Skeletal muscle tissue (tissue), 3 donors: ENCODE measurements at regions not wholly inside any gene's neighbourhood (a gene's known extent, or its start where the extent isn't known, plus 50 kb on each side); places are given as distances from the start of the nearest gene placed in this dataset.

ENCODE experiments used
- H3K27ac ChIP-seq: one replicate; pipeline ENCODE4 v1.7.0; 2013; ENCODE audit warnings: mild to moderate bottlenecking, low read depth, low read length, inconsistent platforms
- H3K27me3 ChIP-seq, 3 donors: one replicate each; pipeline ENCODE4 v1.7.0; 2013; ENCODE audit warnings: low read length in 3 of 3; ENCODE audit not compliant: control insufficient read depth in 3 of 3, insufficient read depth in 3 of 3
- H3K36me3 ChIP-seq, 3 donors: one replicate each; pipeline ENCODE4 v1.7.0; 2013; ENCODE audit warnings: low read length in 3 of 3; ENCODE audit not compliant: control insufficient read depth in 3 of 3, insufficient read depth in 3 of 3
- H3K4me1 ChIP-seq, 3 donors: one replicate each; pipeline ENCODE4 v1.7.0; 2013; ENCODE audit warnings: low read length in 3 of 3, mild to moderate bottlenecking in 3 of 3; ENCODE audit not compliant: control insufficient read depth in 3 of 3, insufficient read depth in 3 of 3
- H3K4me3 ChIP-seq, 3 donors: one replicate each; pipeline ENCODE4 v1.7.0; 2013; ENCODE audit warnings: low read length in 3 of 3
- H3K9ac ChIP-seq, 3 donors: one replicate each; pipeline ENCODE4 v1.7.0; 2013; ENCODE audit warnings: low read length in 3 of 3, mild to moderate bottlenecking in 3 of 3, moderate library complexity in 2 of 3, low read depth in 1 of 3
- H3K9me3 ChIP-seq, 3 donors: one replicate each; pipeline ENCODE4 v1.7.0; 2013; ENCODE audit warnings: low read length in 3 of 3; ENCODE audit not compliant: control insufficient read depth in 3 of 3
- donor health status: Osteomylitis.

GRCh38 chr15:77541421-77542181, 91.1 kb downstream of the LINGO1 start:
- H3K36me3 ChIP-seq = no peaks in the 10 kb centered on the region
- peak overlapping the region; percentile 12 for H3K27ac ChIP-seq
- no peaks in the 10 kb centered on the region for H3K9me3 ChIP-seq
- no peaks in the 10 kb centered on the region for H3K27me3 ChIP-seq
- H3K4me1 ChIP-seq = peaks cover 18 to 27% (median 24%) of the 10 kb centered on the region in 3 donors
- H3K9ac ChIP-seq = no peak overlapping the region
- no peak overlapping the region for H3K4me3 ChIP-seq

DNA sequence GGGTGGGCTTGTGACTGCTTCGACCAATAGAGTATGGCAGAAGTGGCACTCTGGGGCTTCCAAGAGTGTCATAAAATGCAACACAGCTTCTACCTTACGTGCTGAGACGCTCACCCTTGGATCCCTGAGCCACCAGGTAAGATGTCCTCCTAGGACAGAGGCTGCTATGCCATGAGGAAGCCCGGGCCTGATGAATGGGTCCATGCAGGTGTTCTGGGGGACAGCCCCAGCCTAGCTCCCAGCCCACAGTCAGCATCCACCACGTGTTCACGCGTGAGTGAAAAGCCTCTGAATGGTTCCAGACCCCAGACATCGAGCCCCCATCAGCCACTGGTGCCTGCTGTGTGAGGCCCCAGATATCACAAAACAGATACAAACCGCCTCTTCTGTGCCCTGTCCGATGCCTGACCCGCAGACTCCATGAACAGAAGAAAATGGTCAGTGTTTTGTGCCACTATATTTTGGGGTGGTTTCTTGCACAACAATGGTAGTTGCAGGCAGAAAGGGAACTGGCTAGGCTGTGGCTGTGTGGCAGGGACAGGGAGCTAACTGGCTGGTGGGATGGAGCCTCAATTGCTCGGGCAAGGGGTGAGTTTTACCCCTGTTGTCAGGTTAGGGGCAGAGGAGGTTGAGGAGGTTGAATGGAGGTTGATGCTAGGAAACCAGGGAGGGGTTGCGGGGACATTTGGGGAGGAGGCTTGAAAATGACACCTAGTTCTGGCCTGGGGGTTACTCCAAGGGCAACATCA, 92.2 kb downstream of the LINGO1 start:
- no peaks in the 10 kb centered on the region for H3K36me3 ChIP-seq
- peaks cover 18 to 27% (median 24%) of the 10 kb centered on the region in 3 donors for H3K4me1 ChIP-seq
- no peaks in the 10 kb centered on the region for H3K9me3 ChIP-seq
- H3K9ac ChIP-seq = no peak overlapping the region
- no peak overlapping the region for H3K27ac ChIP-seq
- no peak overlapping the region for H3K4me3 ChIP-seq
- no peaks in the 10 kb centered on the region for H3K27me3 ChIP-seq

DNA sequence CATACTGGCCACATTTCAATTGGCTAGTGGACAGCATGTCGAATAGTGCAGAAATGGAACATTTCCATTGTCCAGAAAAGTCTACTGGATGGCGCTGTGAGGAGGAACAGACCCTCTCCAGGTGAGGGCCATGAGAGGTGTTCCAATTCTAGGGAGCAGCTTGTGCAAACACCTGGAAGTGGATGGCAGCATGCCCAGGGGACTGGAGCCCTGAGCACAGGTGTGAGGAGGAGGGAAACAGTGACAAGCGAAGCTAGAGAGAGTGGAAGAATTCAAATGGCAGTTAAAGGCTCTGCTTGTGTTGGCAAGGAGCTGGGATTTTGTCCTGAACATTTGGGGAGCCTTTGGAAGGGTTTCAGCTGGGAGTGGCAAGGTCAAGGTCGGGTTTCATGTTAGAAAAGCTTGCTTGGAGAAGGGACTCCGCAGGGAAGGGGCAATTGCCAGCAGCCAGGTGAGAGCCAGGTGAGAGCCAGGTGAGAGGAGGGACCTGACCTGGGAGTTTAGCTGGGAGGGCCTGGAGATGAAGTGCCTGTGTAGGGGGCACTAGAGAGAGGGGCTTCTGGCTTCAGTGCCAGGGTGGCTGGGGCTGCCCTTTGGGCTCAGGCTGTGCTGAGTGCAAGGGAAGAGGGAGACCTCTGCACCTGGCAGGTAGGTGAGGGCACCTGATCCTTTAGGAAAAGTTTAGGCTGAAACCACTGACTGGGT, 93.8 kb downstream of the LINGO1 start:
- no peak overlapping the region for H3K4me3 ChIP-seq
- no peaks in the 10 kb centered on the region for H3K9me3 ChIP-seq
- no peaks in the 10 kb centered on the region for H3K27me3 ChIP-seq
- H3K9ac ChIP-seq = no peak overlapping the region
- H3K27ac ChIP-seq = no peak overlapping the region
- no peaks in the 10 kb centered on the region for H3K36me3 ChIP-seq
- peaks cover 18 to 33% (median 27%) of the 10 kb centered on the region in 3 donors for H3K4me1 ChIP-seq

DNA sequence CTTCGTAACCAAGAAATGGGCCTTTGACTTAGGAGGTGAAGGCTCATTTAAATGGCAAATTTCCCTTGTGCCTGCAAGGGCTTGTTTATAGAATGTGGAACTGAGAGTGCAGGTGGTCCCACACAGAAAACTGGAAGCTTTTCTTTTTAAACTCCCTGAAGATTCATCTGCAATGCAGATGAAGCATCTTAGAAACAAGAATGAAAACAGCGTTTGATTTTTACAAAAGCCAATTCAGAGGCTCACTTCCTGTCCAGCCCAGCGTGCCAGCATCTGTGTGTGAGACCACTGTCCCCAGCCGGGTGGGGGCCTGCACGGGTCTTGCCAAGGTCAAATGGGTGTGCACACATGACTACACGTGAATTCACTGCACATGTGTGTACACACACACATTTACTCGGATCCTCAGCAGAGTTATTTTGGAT, 94.7 kb downstream of the LINGO1 start:
- peaks cover 12 to 25% (median 20%) of the 10 kb centered on the region in 3 donors for H3K4me1 ChIP-seq
- no peaks in the 10 kb centered on the region for H3K27me3 ChIP-seq
- H3K4me3 ChIP-seq = no peak overlapping the region
- no peaks in the 10 kb centered on the region for H3K36me3 ChIP-seq
- H3K9me3 ChIP-seq = no peaks in the 10 kb centered on the region
- H3K27ac ChIP-seq = no peak overlapping the region
- no peak overlapping the region for H3K9ac ChIP-seq

- H3K4me3 ChIP-seq = no peak overlapping the region
- H3K27me3 ChIP-seq = no peaks in the 10 kb centered on the region
- H3K36me3 ChIP-seq = no peaks in the 10 kb centered on the region
- H3K9me3 ChIP-seq = no peaks in the 10 kb centered on the region
- no peak overlapping the region for H3K27ac ChIP-seq
- no peak overlapping the region for H3K9ac ChIP-seq
- peaks cover 5 to 20% (median 13%) of the 10 kb centered on the region in 3 donors for H3K4me1 ChIP-seq
Measured at GRCh38 chr15:77537006-77537405, 95.7 kb downstream of the LINGO1 start.

- no peak overlapping the region for H3K4me3 ChIP-seq
- no peaks in the 10 kb centered on the region for H3K36me3 ChIP-seq
- H3K27me3 ChIP-seq = no peaks in the 10 kb centered on the region
- peaks cover 0 to 17% (median 11%) of the 10 kb centered on the region in 3 donors for H3K4me1 ChIP-seq
- H3K27ac ChIP-seq = no peak overlapping the region
- H3K9me3 ChIP-seq = no peaks in the 10 kb centered on the region
- no peak overlapping the region for H3K9ac ChIP-seq
Measured at GRCh38 chr15:77535845-77536244, 96.9 kb downstream of the LINGO1 start.
